Central memory CD8-positive, alpha-beta T cell (primary cell): ENCODE measurements at regions not wholly inside any gene's neighbourhood (a gene's known extent, or its start where the extent isn't known, plus 50 kb on each side); places are given as distances from the start of the nearest gene placed in this dataset.

Experiments
- ATAC-seq: fragments of 150-1000 bp; cut with Tn5 transposase; replicated peaks from 2 replicates; pipeline ENCODE4 v1.10.0; 2022; ENCODE audit warnings: mild to moderate bottlenecking, moderate FRiP score, moderate number of reproducible peaks; ENCODE audit not compliant: poor library complexity, severe bottlenecking; ENCODE audit errors: extremely low read depth
- DNase-seq, 2 donors: peaks; one replicate each; pipeline ENCODE4 v3.0.0; 2021; ENCODE audit warnings: low spot score in 2 of 2
- H3K27ac Mint-ChIP-seq: one replicate; pipeline ENCODE4 v1.8.0; 2022; ENCODE audit warnings: low read depth, mild to moderate bottlenecking, moderate library complexity, mixed read lengths
- H3K27me3 Mint-ChIP-seq: one replicate; pipeline ENCODE4 v1.8.0; 2022; ENCODE audit warnings: mixed read lengths
- H3K36me3 Mint-ChIP-seq: one replicate; pipeline ENCODE4 v1.8.0; 2022; ENCODE audit warnings: mild to moderate bottlenecking, moderate library complexity, mixed read lengths; ENCODE audit not compliant: insufficient read depth
- H3K4me1 Mint-ChIP-seq: one replicate; pipeline ENCODE4 v1.8.0; 2022; ENCODE audit warnings: mixed read lengths
- H3K4me3 Mint-ChIP-seq: one replicate; pipeline ENCODE4 v1.8.0; 2022; ENCODE audit warnings: mild to moderate bottlenecking, moderate library complexity, mixed read lengths
- H3K9me3 Mint-ChIP-seq: one replicate; pipeline ENCODE4 v1.8.0; 2022; ENCODE audit warnings: mixed read lengths

- ATAC-seq (no peak), DNase-seq (no peak)
- Mint-ChIP-seq H3K27ac (no peak overlapping the region), H3K4me1 (no peaks in the 10 kb centered on the region), H3K9me3 (peaks cover 11% of the 10 kb centered on the region), H3K36me3 (peaks cover 1% of the 10 kb centered on the region), H3K27me3 (no peaks in the 10 kb centered on the region), H3K4me3 (no peak overlapping the region)
Observed at GRCh38 chr6:156181506-156181905, 595.7 kb upstream of the ARID1B start.

- DNase-seq (no peak), ATAC-seq (no peak)
- Mint-ChIP-seq H3K9me3 (peaks cover 5% of the 10 kb centered on the region), H3K27ac (no peak overlapping the region), H3K4me1 (no peaks in the 10 kb centered on the region), H3K27me3 (no peaks in the 10 kb centered on the region), H3K4me3 (no peak overlapping the region), H3K36me3 (peaks cover 1% of the 10 kb centered on the region)
Observed at GRCh38 chr6:156175971-156176421, 601.2 kb upstream of the ARID1B start.

- H3K9me3 Mint-ChIP-seq = peaks cover 5% of the 10 kb centered on the region
- H3K4me3 Mint-ChIP-seq = no peak overlapping the region
- no peaks in the 10 kb centered on the region for H3K27me3 Mint-ChIP-seq
- H3K27ac Mint-ChIP-seq = no peak overlapping the region
- DNase-seq (no peak), ATAC-seq (no peak)
- peaks cover 1% of the 10 kb centered on the region for H3K36me3 Mint-ChIP-seq
- H3K4me1 Mint-ChIP-seq = no peaks in the 10 kb centered on the region
Observed at GRCh38 chr6:156175433-156175832, 601.7 kb upstream of the ARID1B start.

GRCh38 chr6:156174031-156174890, 602.9 kb upstream of the ARID1B start:
- peaks cover 1% of the 10 kb centered on the region for H3K36me3 Mint-ChIP-seq
- peaks cover 5% of the 10 kb centered on the region for H3K9me3 Mint-ChIP-seq
- ATAC-seq = no peak
- no peak for DNase-seq
- no peak overlapping the region for H3K4me3 Mint-ChIP-seq
- no peaks in the 10 kb centered on the region for H3K4me1 Mint-ChIP-seq
- H3K27ac Mint-ChIP-seq = no peak overlapping the region
- H3K27me3 Mint-ChIP-seq = no peaks in the 10 kb centered on the region

GRCh38 chr6:156169371-156169770, 607.8 kb upstream of the ARID1B start:
- no peaks in the 10 kb centered on the region for H3K9me3 Mint-ChIP-seq
- no peaks in the 10 kb centered on the region for H3K4me1 Mint-ChIP-seq
- no peaks in the 10 kb centered on the region for H3K27me3 Mint-ChIP-seq
- H3K27ac Mint-ChIP-seq = no peak overlapping the region
- no peak overlapping the region for H3K4me3 Mint-ChIP-seq
- H3K36me3 Mint-ChIP-seq = no peaks in the 10 kb centered on the region
- ATAC-seq (no peak), DNase-seq (no peak)

- H3K36me3 Mint-ChIP-seq = no peaks in the 10 kb centered on the region
- no peak overlapping the region for H3K27ac Mint-ChIP-seq
- ATAC-seq (no peak), DNase-seq (no peak)
- H3K27me3 Mint-ChIP-seq = no peaks in the 10 kb centered on the region
- no peaks in the 10 kb centered on the region for H3K4me1 Mint-ChIP-seq
- H3K4me3 Mint-ChIP-seq = no peak overlapping the region
- no peaks in the 10 kb centered on the region for H3K9me3 Mint-ChIP-seq
Observed at GRCh38 chr6:156167625-156168071, 609.5 kb upstream of the ARID1B start.

- Mint-ChIP-seq H3K27ac (no peak overlapping the region), H3K4me3 (no peak overlapping the region), H3K36me3 (no peaks in the 10 kb centered on the region), H3K9me3 (no peaks in the 10 kb centered on the region), H3K27me3 (no peaks in the 10 kb centered on the region), H3K4me1 (no peaks in the 10 kb centered on the region)
- DNase-seq (no peak), ATAC-seq (no peak)
Observed at GRCh38 chr6:156167016-156167624, 610.1 kb upstream of the ARID1B start.

- no peaks in the 10 kb centered on the region for H3K36me3 Mint-ChIP-seq
- H3K27ac Mint-ChIP-seq = no peak overlapping the region
- H3K4me1 Mint-ChIP-seq = no peaks in the 10 kb centered on the region
- DNase-seq = no peak
- no peak overlapping the region for H3K4me3 Mint-ChIP-seq
- ATAC-seq = no peak
- H3K27me3 Mint-ChIP-seq = no peaks in the 10 kb centered on the region
- H3K9me3 Mint-ChIP-seq = no peaks in the 10 kb centered on the region
Observed at GRCh38 chr6:156166093-156166492, 611.1 kb upstream of the ARID1B start.

- H3K9me3 Mint-ChIP-seq = no peaks in the 10 kb centered on the region
- no peak overlapping the region for H3K4me3 Mint-ChIP-seq
- ATAC-seq (no peak), DNase-seq (no peak)
- no peak overlapping the region for H3K27ac Mint-ChIP-seq
- no peaks in the 10 kb centered on the region for H3K36me3 Mint-ChIP-seq
- no peaks in the 10 kb centered on the region for H3K27me3 Mint-ChIP-seq
- no peaks in the 10 kb centered on the region for H3K4me1 Mint-ChIP-seq
Observed at GRCh38 chr6:156164701-156165452, 612.3 kb upstream of the ARID1B start.

- H3K4me1 Mint-ChIP-seq = no peaks in the 10 kb centered on the region
- H3K36me3 Mint-ChIP-seq = no peaks in the 10 kb centered on the region
- H3K27me3 Mint-ChIP-seq = no peaks in the 10 kb centered on the region
- no peak for ATAC-seq
- H3K9me3 Mint-ChIP-seq = no peaks in the 10 kb centered on the region
- no peak for DNase-seq
- H3K4me3 Mint-ChIP-seq = no peak overlapping the region
- H3K27ac Mint-ChIP-seq = no peak overlapping the region
Observed at GRCh38 chr6:156163311-156163710, 613.9 kb upstream of the ARID1B start.

- ATAC-seq (no peak), DNase-seq (no peak)
- no peaks in the 10 kb centered on the region for H3K9me3 Mint-ChIP-seq
- no peak overlapping the region for H3K4me3 Mint-ChIP-seq
- no peaks in the 10 kb centered on the region for H3K36me3 Mint-ChIP-seq
- no peaks in the 10 kb centered on the region for H3K4me1 Mint-ChIP-seq
- H3K27me3 Mint-ChIP-seq = no peaks in the 10 kb centered on the region
- H3K27ac Mint-ChIP-seq = no peak overlapping the region
Observed at GRCh38 chr6:156161471-156161870, 615.7 kb upstream of the ARID1B start.

GRCh38 chr6:156160795-156161165, 616.4 kb upstream of the ARID1B start:
- no peaks in the 10 kb centered on the region for H3K9me3 Mint-ChIP-seq
- no peaks in the 10 kb centered on the region for H3K4me1 Mint-ChIP-seq
- ATAC-seq (no peak), DNase-seq (no peak)
- H3K27ac Mint-ChIP-seq = no peak overlapping the region
- no peak overlapping the region for H3K4me3 Mint-ChIP-seq
- H3K36me3 Mint-ChIP-seq = no peaks in the 10 kb centered on the region
- H3K27me3 Mint-ChIP-seq = no peaks in the 10 kb centered on the region
